Lower leg skin (tissue), 3 donors: ENCODE measurements at regions not wholly inside any gene's neighbourhood (a gene's known extent, or its start where the extent isn't known, plus 50 kb on each side); places are given as distances from the start of the nearest gene placed in this dataset.

ENCODE experiments used
- POLR2A ChIP-seq, 2 donors: fragments of 450-650 bp; IDR thresholded peaks; one replicate each; pipeline ENCODE4 v1.6.1; 2016 to 2017; ENCODE audit warnings: antibody characterized with exemption in 2 of 2, mild to moderate bottlenecking in 1 of 2, moderate library complexity in 1 of 2
- TF ChIP-seq, protein P1 (sequence below), 3 donors: fragments of 450-650 bp; IDR thresholded peaks; one replicate each; pipeline ENCODE4 v1.5.1; 2016; ENCODE audit warnings: antibody characterized with exemption in 3 of 3, mild to moderate bottlenecking in 3 of 3, moderate library complexity in 2 of 3

DNA sequence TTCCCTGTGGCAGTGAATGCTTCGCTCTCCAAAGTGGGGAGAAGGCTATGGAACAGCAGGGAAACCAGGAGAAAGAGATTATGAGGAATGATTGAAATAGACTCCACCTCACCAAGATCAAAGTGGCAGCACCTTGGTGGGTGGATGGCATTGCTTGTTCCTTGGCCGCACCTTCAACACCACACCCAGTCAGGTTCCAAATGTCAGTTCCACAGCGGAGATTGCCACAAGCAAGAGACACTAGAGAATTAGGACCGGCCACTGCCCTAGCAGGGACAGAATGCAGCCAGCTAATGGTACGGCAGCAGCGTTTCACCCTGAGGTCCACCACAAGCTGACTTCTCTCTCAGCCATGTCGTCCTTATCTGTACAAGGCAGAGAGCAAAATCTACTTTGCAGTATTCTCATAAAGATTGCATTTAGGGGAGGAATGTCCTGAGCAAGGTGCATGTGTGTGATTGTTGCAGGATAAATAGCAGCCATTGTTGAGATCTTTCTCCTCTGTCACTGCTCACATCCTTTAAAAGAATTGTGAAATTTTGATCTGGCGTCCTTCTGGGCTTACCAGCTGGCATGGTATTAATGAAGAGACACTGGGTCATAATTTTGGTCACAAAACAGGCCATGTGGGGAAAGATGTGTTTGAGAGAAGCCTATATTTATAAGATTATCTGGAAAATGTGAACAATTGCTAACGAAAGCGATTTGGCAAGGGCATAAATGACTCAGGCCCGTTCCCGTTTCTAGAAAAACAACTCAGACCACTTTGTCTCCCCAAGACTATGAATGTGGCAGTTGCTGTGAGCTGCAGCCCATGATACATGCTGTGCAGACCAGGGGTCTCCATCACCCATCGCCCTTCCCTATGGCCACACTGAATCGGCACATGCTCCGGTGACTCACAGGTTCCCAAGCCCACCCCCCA lies 228.6 kb upstream of the ID2 start:
- TF ChIP-seq, protein P1, sequence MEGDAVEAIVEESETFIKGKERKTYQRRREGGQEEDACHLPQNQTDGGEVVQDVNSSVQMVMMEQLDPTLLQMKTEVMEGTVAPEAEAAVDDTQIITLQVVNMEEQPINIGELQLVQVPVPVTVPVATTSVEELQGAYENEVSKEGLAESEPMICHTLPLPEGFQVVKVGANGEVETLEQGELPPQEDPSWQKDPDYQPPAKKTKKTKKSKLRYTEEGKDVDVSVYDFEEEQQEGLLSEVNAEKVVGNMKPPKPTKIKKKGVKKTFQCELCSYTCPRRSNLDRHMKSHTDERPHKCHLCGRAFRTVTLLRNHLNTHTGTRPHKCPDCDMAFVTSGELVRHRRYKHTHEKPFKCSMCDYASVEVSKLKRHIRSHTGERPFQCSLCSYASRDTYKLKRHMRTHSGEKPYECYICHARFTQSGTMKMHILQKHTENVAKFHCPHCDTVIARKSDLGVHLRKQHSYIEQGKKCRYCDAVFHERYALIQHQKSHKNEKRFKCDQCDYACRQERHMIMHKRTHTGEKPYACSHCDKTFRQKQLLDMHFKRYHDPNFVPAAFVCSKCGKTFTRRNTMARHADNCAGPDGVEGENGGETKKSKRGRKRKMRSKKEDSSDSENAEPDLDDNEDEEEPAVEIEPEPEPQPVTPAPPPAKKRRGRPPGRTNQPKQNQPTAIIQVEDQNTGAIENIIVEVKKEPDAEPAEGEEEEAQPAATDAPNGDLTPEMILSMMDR (IDR thresholded peaks at IDR 0.05): no peak
- TF ChIP-seq POLR2A (IDR thresholded peaks at IDR 0.05): no peak
